GM12878 (cell line): ENCODE measurements at regions not wholly inside any gene's neighbourhood (a gene's known extent, or its start where the extent isn't known, plus 50 kb on each side); places are given as distances from the start of the nearest gene placed in this dataset.

ENCODE experiments used
- ATAC-seq: fragments of 200-7000 bp; cut with Tn5 transposase; 3 replicates; pipeline ENCODE4 v1.9.1; 2020; ENCODE audit warnings: mild to moderate bottlenecking, moderate library complexity
- BruUV-seq: library from RNA; stranded (reverse); fragments of 400-500 nt; replicated peaks from 2 replicates; lab custom pipeline; 2021; lab: Mats Ljungman, UMichigan
- CTCF ChIA-PET: fragments of 300-600 bp; sonication (Branson Sonifier 250); formaldehyde crosslinking; extraction: SDS; loops from one replicate; lab custom pipeline; 2021; ENCODE audit warnings: inconsistent platforms; lab: Yijun Ruan, JAX
- POLR2A ChIA-PET: fragments of 350-600 bp; formaldehyde crosslinking; extraction: SDS; loops from one replicate; lab custom pipeline; 2021; ENCODE audit warnings: inconsistent platforms; lab: Charles Lee
- RAD21 ChIA-PET: fragments of 300-600 bp; sonication (Branson Sonifier 250); formaldehyde crosslinking; loops from one replicate; lab custom pipeline; 2023; ENCODE audit warnings: antibody characterized with exemption; ENCODE audit not compliant: unreplicated experiment; lab: Charles Lee
- SMC1A ChIA-PET: fragments of 300-600 bp; sonication (Branson Sonifier 250); formaldehyde crosslinking; loops from one replicate; lab custom pipeline; 2023; ENCODE audit not compliant: unreplicated experiment, uncharacterized antibody; lab: Charles Lee
- DNase-seq: peaks from one replicate; pipeline ENCODE4 v3.0.0-alpha.2; 2011; ENCODE audit warnings: low read depth, low spot score
- FAIRE-seq: peaks from 3 replicates; lab custom pipeline; 2011; peaks lifted over from hg19 to GRCh38; lab: Jason Lieb, UNC
- H2AFZ ChIP-seq: 2 replicates; pipeline ENCODE4 v1.6.0; 2011; ENCODE audit warnings: low read depth, low read length, control low read depth; ENCODE audit not compliant: control insufficient read depth
- H3K27ac ChIP-seq: 2 replicates; pipeline ENCODE4 v1.5.1; 2011; ENCODE audit warnings: control low read depth; ENCODE audit not compliant: control insufficient read depth, insufficient read depth
- H3K27me3 ChIP-seq, 2 experiments: replicated peaks in 1 of 2; 2 replicates each; pipeline versions ENCODE4 v1.6.0 to v1.6.1; 2011; ENCODE audit warnings: low read length in 1 of 2; ENCODE audit not compliant: control insufficient read depth in 2 of 2, insufficient read depth in 2 of 2
- H3K36me3 ChIP-seq, 2 experiments: 2 replicates each; pipeline ENCODE4 v1.5.1; 2011; ENCODE audit warnings: low read length in 1 of 2; ENCODE audit not compliant: control insufficient read depth in 2 of 2, insufficient read depth in 2 of 2
- H3K4me1 ChIP-seq: 2 replicates; pipeline ENCODE4 v1.6.1; 2011; ENCODE audit warnings: mild to moderate bottlenecking, low read length, moderate library complexity, mixed read lengths; ENCODE audit not compliant: control insufficient read depth, insufficient read depth
- H3K4me2 ChIP-seq: 2 replicates; pipeline ENCODE4 v1.6.0; 2011; ENCODE audit warnings: control low read depth; ENCODE audit not compliant: control insufficient read depth, insufficient read depth
- H3K4me3 ChIP-seq: fragments of 200-600 bp; sonication (generic); 2 replicates; pipeline ENCODE4 v1.5.1; 2016
- H3K79me2 ChIP-seq: 2 replicates; pipeline ENCODE4 v1.6.0; 2011; ENCODE audit warnings: low read length; ENCODE audit not compliant: control insufficient read depth, insufficient read depth
- H3K9ac ChIP-seq: 2 replicates; pipeline ENCODE4 v1.8.0; 2011; ENCODE audit warnings: low read length, control low read depth, mixed read lengths; ENCODE audit not compliant: control insufficient read depth, insufficient read depth
- H3K9me3 ChIP-seq: replicated peaks from 3 replicates; pipeline ENCODE4 v1.5.1; 2011; ENCODE audit warnings: mild to moderate bottlenecking, low read length; ENCODE audit not compliant: control insufficient read depth, insufficient read depth
- H4K20me1 ChIP-seq: 2 replicates; pipeline ENCODE4 v1.6.0; 2011; ENCODE audit not compliant: control insufficient read depth, insufficient read depth
- ATF2 ChIP-seq: IDR thresholded peaks from 2 replicates; pipeline ENCODE4 v1.6.1; 2012; ENCODE audit warnings: low read length, inconsistent platforms
- CEBPB ChIP-seq, 2 experiments: fragments of 150-350 bp in 1 of 2; IDR thresholded peaks; 2 replicates each; pipeline ENCODE4 v1.6.1; 2012 to 2014; ENCODE audit warnings: low read depth in 2 of 2, low read length in 2 of 2, borderline replicate concordance in 1 of 2, inconsistent platforms in 1 of 2
- DPF2 ChIP-seq: fragments of 450-650 bp; IDR thresholded peaks from 2 replicates; pipeline ENCODE4 v1.6.1; 2017; ENCODE audit warnings: mild to moderate bottlenecking
- ESRRA ChIP-seq: IDR thresholded peaks from 2 replicates; pipeline ENCODE4 v1.6.1; 2012; ENCODE audit warnings: mild to moderate bottlenecking, low read length, improper control_type of control experiment
- MXI1 ChIP-seq: fragments of 150-350 bp; IDR thresholded peaks from 2 replicates; pipeline ENCODE4 v1.6.1; 2011; ENCODE audit warnings: low read depth, mild to moderate bottlenecking, inconsistent platforms, low read length, improper control_type of control experiment
- SMAD1 ChIP-seq: fragments of 450-650 bp; IDR thresholded peaks from 2 replicates; pipeline ENCODE4 v1.6.1; 2018; ENCODE audit warnings: mild to moderate bottlenecking, low read depth; ENCODE audit not compliant: partially characterized antibody
- ZSCAN29 ChIP-seq: fragments of 450-650 bp; IDR thresholded peaks from 2 replicates; pipeline ENCODE4 v1.6.1; 2017; ENCODE audit warnings: mild to moderate bottlenecking, moderate library complexity
- WGBS: methylation state at CpG from one replicate; pipeline ENCODE4 v1.1.6; 2016; ENCODE audit warnings: low lambda C conversion rate; ENCODE audit not compliant: insufficient replicate concordance, insufficient coverage; ENCODE audit errors: missing lambda C conversion rate; 5-methylcytosine and 5-hydroxymethylcytosine counted together
- in situ Hi-C: fragments of 300-500 bp; cut with MboI; formaldehyde crosslinking; loops from 9 replicates; pipeline ENCODE4 v1.14.3; 2018; ENCODE audit warnings: mixed read lengths
- intact Hi-C: fragments of 100-400 bp; cut with micrococcal nuclease; formaldehyde crosslinking; loops from one replicate; pipeline ENCODE4 v1.14.2; 2022; ENCODE audit not compliant: unreplicated experiment

GRCh38 chr6:76866091-76866915 lies 597.0 kb downstream of the HTR1B start:
- no peaks in the 10 kb centered on the region for H3K27me3 ChIP-seq
- H3K9ac ChIP-seq: no peak overlapping the region
- no peak overlapping the region for H2AFZ ChIP-seq
- ATAC-seq (no peak), DNase-seq (no peak)
- no peak overlapping the region for H3K4me3 ChIP-seq
- CTCF ChIA-PET: no interaction called here
- intact Hi-C loops (loop anchor here (10.0 kb wide), 1 partner anchor 592 kb away; no protein-coding TSS in a partner anchor), in situ Hi-C loops (loop anchor here (25.0 kb wide), 1 partner anchor 929 kb away; no protein-coding TSS in a partner anchor)
- H3K79me2 ChIP-seq: no peaks in the 10 kb centered on the region
- BruUV-seq: no TSS peak
- no peaks in the 10 kb centered on the region for H3K9me3 ChIP-seq
- WGBS: 28% methylated on average over 5 of the region's 5 CpGs
- no peaks in the 10 kb centered on the region for H4K20me1 ChIP-seq
- H3K36me3 ChIP-seq: no peaks in the 10 kb centered on the region
- no peak for TF ChIP-seq ESRRA
- TF ChIP-seq, all 136 proteins: peak for 0
- Histone ChIP-seq H3K4me2 (no peak overlapping the region), H3K4me1 (no peaks in the 10 kb centered on the region), H3K27ac (no peak overlapping the region)
- ChIA-PET SMC1A (no interaction called here), POLR2A (no interaction called here), RAD21 (interaction anchor here (1.0 kb wide), 1 partner anchor 934 kb away, joined by 4 read pairs; no protein-coding TSS in a partner anchor)
- FAIRE-seq: no peak

GRCh38 chr6:76862936-76863335 lies 600.4 kb downstream of the HTR1B start:
- Histone ChIP-seq H3K36me3 (no peaks in the 10 kb centered on the region), H3K9ac (no peak overlapping the region), H3K4me3 (no peak overlapping the region), H3K79me2 (no peaks in the 10 kb centered on the region), H3K4me2 (no peak overlapping the region), H2AFZ (no peak overlapping the region), H4K20me1 (no peaks in the 10 kb centered on the region), H3K27me3 (no peaks in the 10 kb centered on the region), H3K4me1 (no peaks in the 10 kb centered on the region), H3K27ac (no peak overlapping the region)
- RAD21 ChIA-PET: interaction anchor here (1.2 to 3.1 kb wide), 2 partner anchors 180 to 970 kb away, joined by 3 to 14 read pairs; no protein-coding TSS in a partner anchor
- CTCF ChIA-PET: interaction anchor here (1.0 to 4.1 kb wide), 7 partner anchors 9 to 970 kb away, joined by 3 to 30 read pairs (median 8); no protein-coding TSS in a partner anchor
- no peak for ATAC-seq
- WGBS: 58% methylated on average over 1 of the region's 1 CpG
- intact Hi-C loops (loop anchor here (5.0 to 10.0 kb wide), 2 partner anchors 181 to 588 kb away; no protein-coding TSS in a partner anchor), in situ Hi-C loops (loop anchor here (25.0 kb wide), 1 partner anchor 926 kb away; no protein-coding TSS in a partner anchor)
- POLR2A ChIA-PET: no interaction called here
- no peak for TF ChIP-seq MXI1
- TF ChIP-seq ATF2: no peak
- no peak for TF ChIP-seq ZSCAN29
- TF ChIP-seq SMAD1: no peak
- TF ChIP-seq CEBPB (IDR thresholded peaks at IDR 0.05; ENCODE audit: borderline replicate concordance in 1 of 2, low read depth in 2 of 2, low read length in 2 of 2): no peak
- TF ChIP-seq DPF2: no peak
- TF ChIP-seq, all 136 proteins: peak for 0
- no TSS peak for BruUV-seq
- SMC1A ChIA-PET: interaction anchor here (0.7 to 1.5 kb wide), 3 partner anchors 10 to 594 kb away, joined by 3 to 4 read pairs (median 3); no protein-coding TSS in a partner anchor
- DNase-seq (no peak), FAIRE-seq (no peak)
- H3K9me3 ChIP-seq: no peaks in the 10 kb centered on the region
